ENCODE measurements at regions not wholly inside any gene's neighbourhood (a gene's known extent, or its start where the extent isn't known, plus 50 kb on each side); places are given as distances from the start of the nearest gene placed in this dataset.

GRCh38 chr2:133806564-133806963 lies 238.3 kb upstream of the NCKAP5 start:
- no peak for TF ChIP-seq BHLHE40 (IDR thresholded peaks at IDR 0.05; ENCODE audit: borderline replicate concordance)
- no peak for TF ChIP-seq ZNF384 (IDR thresholded peaks at IDR 0.05)
- TF ChIP-seq FOXK2 (IDR thresholded peaks at IDR 0.05): no peak
- TF ChIP-seq SP1 (IDR thresholded peaks at IDR 0.05): no peak
- TF ChIP-seq FOXM1 (IDR thresholded peaks at IDR 0.05; ENCODE audit: borderline replicate concordance): no peak
- TF ChIP-seq SUZ12 (IDR thresholded peaks at IDR 0.05): no peak
- no peak for TF ChIP-seq L3MBTL2 (conservative IDR thresholded peaks at IDR 0.05)
- no peak for TF ChIP-seq NFRKB (IDR thresholded peaks at IDR 0.05)
- no peak for TF ChIP-seq LEF1 (IDR thresholded peaks at IDR 0.05; ENCODE audit: borderline replicate concordance)
- no peak for TF ChIP-seq TARDBP (IDR thresholded peaks at IDR 0.05)
- TF ChIP-seq ARNT (IDR thresholded peaks at IDR 0.05): no peak
